HEK293 (cell line): ENCODE measurements at regions not wholly inside any gene's neighbourhood (a gene's known extent, or its start where the extent isn't known, plus 50 kb on each side); places are given as distances from the start of the nearest gene placed in this dataset.
A peak's percentile ranks its signal among the peaks of the same experiment; 100 is the strongest.

ENCODE experiments used
- CTCF ChIA-PET: fragments of 350-600 bp; formaldehyde crosslinking; extraction: SDS; loops from one replicate; lab custom pipeline; 2021; ENCODE audit warnings: antibody characterized with exemption; lab: Yijun Ruan, JAX
- POLR2A ChIA-PET: fragments of 300-600 bp; formaldehyde crosslinking; extraction: SDS; loops from one replicate; lab custom pipeline; 2020; ENCODE audit warnings: antibody characterized with exemption, inconsistent platforms; lab: Yijun Ruan, JAX
- H3K27ac ChIP-seq: fragments of 200-500 bp; sonication (Bioruptor generic); 2 replicates; pipeline ENCODE4 v1.5.1; 2014; ENCODE audit warnings: low read depth, low read length, control low read depth, inconsistent platforms; ENCODE audit errors: extremely low read depth
- H3K36me3 ChIP-seq, 2 experiments: fragments of 200-500 bp in 1 of 2; sonication (Bioruptor generic) in 1 of 2; 1 replicate in 1 of 2; 2 replicates in 1 of 2; pipeline ENCODE4 v1.5.1; 2014 to 2017; ENCODE audit warnings: inconsistent platforms in 2 of 2, low read length in 2 of 2; ENCODE audit not compliant: control insufficient read depth in 2 of 2, insufficient read depth in 1 of 2
- H3K4me1 ChIP-seq: fragments of 200-500 bp; sonication (Bioruptor generic); 2 replicates; pipeline ENCODE4 v1.5.1; 2014; ENCODE audit warnings: mild to moderate bottlenecking, low read length, inconsistent platforms; ENCODE audit not compliant: control insufficient read depth, insufficient read depth
- H3K4me3 ChIP-seq: 2 replicates; pipeline ENCODE4 v1.5.1; 2011; ENCODE audit warnings: low read depth, mild to moderate bottlenecking, control low read depth, low read length, moderate library complexity
- H3K9me3 ChIP-seq: fragments of 200-500 bp; sonication (Bioruptor generic); 2 replicates; pipeline ENCODE4 v1.5.1; 2014; ENCODE audit warnings: low read depth, low read length, inconsistent platforms; ENCODE audit not compliant: control insufficient read depth, insufficient read depth
- BCL6B ChIP-seq: fragments of 450-650 bp; formaldehyde crosslinking; IDR thresholded peaks from 2 replicates; pipeline ENCODE4 v1.5.1; 2017; ENCODE audit warnings: missing biosample characterization, missing genetic modification characterization
- ELK4 ChIP-seq: IDR thresholded peaks from 2 replicates; pipeline ENCODE4 v1.6.1; 2011; ENCODE audit warnings: mild to moderate bottlenecking, low read depth, low read length, borderline replicate concordance
- GLI4 ChIP-seq: fragments of 450-650 bp; formaldehyde crosslinking; IDR thresholded peaks from 2 replicates; pipeline ENCODE4 v1.5.1; 2016; ENCODE audit warnings: missing biosample characterization, missing genetic modification characterization
- PBX3 ChIP-seq: sonication (generic); formaldehyde crosslinking; IDR thresholded peaks from 2 replicates; pipeline ENCODE4 v1.8.1; 2022; ENCODE audit warnings: mild to moderate bottlenecking, moderate library complexity, missing genetic modification reagents
- PRDM4 ChIP-seq: fragments of 450-650 bp; formaldehyde crosslinking; IDR thresholded peaks from 2 replicates; pipeline ENCODE4 v1.5.1; 2017; ENCODE audit warnings: missing biosample characterization, missing genetic modification characterization
- PRDM6 ChIP-seq: fragments of 450-650 bp; formaldehyde crosslinking; IDR thresholded peaks from 2 replicates; pipeline ENCODE4 v1.5.1; 2017; ENCODE audit warnings: missing biosample characterization, missing genetic modification characterization
- SETDB1 ChIP-seq: IDR thresholded peaks from one replicate; pipeline ENCODE4 v1.6.1; 2017; ENCODE audit warnings: mild to moderate bottlenecking, low read length, moderate library complexity, mixed read lengths; ENCODE audit not compliant: insufficient read length
- TRIM28 ChIP-seq: IDR thresholded peaks from 2 replicates; pipeline ENCODE4 v1.6.1; 2011; ENCODE audit warnings: low read length, control low read depth, borderline replicate concordance
- ZBTB26 ChIP-seq: fragments of 450-650 bp; formaldehyde crosslinking; optimal IDR thresholded peaks from 2 replicates; pipeline ENCODE3; 2016; ENCODE audit warnings: missing biosample characterization, mild to moderate bottlenecking, missing genetic modification characterization
- ZEB2 ChIP-seq: fragments of 450-650 bp; formaldehyde crosslinking; IDR thresholded peaks from 2 replicates; pipeline ENCODE4 v1.5.1; 2016; ENCODE audit warnings: missing biosample characterization, missing genetic modification characterization
- ZNF19 ChIP-seq: fragments of 450-650 bp; formaldehyde crosslinking; IDR thresholded peaks from 2 replicates; pipeline ENCODE4; 2016; ENCODE audit warnings: missing biosample characterization, missing genetic modification characterization, low read depth
- ZNF202 ChIP-seq: fragments of 450-650 bp; formaldehyde crosslinking; IDR thresholded peaks from 2 replicates; pipeline ENCODE4 v1.5.1; 2016; ENCODE audit warnings: missing biosample characterization, missing genetic modification characterization, borderline replicate concordance
- ZNF24 ChIP-seq: fragments of 450-650 bp; formaldehyde crosslinking; IDR thresholded peaks from 2 replicates; pipeline ENCODE4 v1.5.1; 2016; ENCODE audit warnings: missing biosample characterization, missing genetic modification characterization
- ZNF26 ChIP-seq: fragments of 450-650 bp; formaldehyde crosslinking; IDR thresholded peaks from 2 replicates; pipeline ENCODE4 v1.5.1; 2016; ENCODE audit warnings: missing biosample characterization, missing genetic modification characterization
- ZNF341 ChIP-seq: fragments of 450-650 bp; formaldehyde crosslinking; IDR thresholded peaks from 2 replicates; pipeline ENCODE4; 2016; ENCODE audit warnings: low read depth, missing biosample characterization, missing genetic modification characterization
- ZNF394 ChIP-seq: fragments of 450-650 bp; formaldehyde crosslinking; IDR thresholded peaks from 2 replicates; pipeline ENCODE4 v1.5.1; 2016; ENCODE audit warnings: missing biosample characterization, missing genetic modification characterization, mild to moderate bottlenecking, moderate library complexity, borderline replicate concordance
- ZNF48 ChIP-seq: fragments of 450-650 bp; formaldehyde crosslinking; IDR thresholded peaks from 2 replicates; pipeline ENCODE4 v1.5.1; 2016; ENCODE audit warnings: missing biosample characterization, missing genetic modification characterization
- ZNF501 ChIP-seq: fragments of 450-650 bp; formaldehyde crosslinking; IDR thresholded peaks from 2 replicates; pipeline ENCODE4 v1.5.1; 2016; ENCODE audit warnings: missing biosample characterization, missing genetic modification characterization
- ZNF510 ChIP-seq: fragments of 450-650 bp; formaldehyde crosslinking; IDR thresholded peaks from 2 replicates; pipeline ENCODE4 v1.5.1; 2018; ENCODE audit warnings: mild to moderate bottlenecking, missing genetic modification characterization, missing biosample characterization; ENCODE audit not compliant: insufficient replicate concordance
- ZNF610 ChIP-seq: fragments of 450-650 bp; formaldehyde crosslinking; IDR thresholded peaks from 2 replicates; pipeline ENCODE4 v1.5.1; 2016; ENCODE audit warnings: missing biosample characterization, missing genetic modification characterization, borderline replicate concordance
- ZNF837 ChIP-seq: fragments of 450-650 bp; formaldehyde crosslinking; IDR thresholded peaks from 2 replicates; pipeline ENCODE4 v1.5.1; 2016; ENCODE audit warnings: missing biosample characterization, missing genetic modification characterization
- ZSCAN5A ChIP-seq: fragments of 450-650 bp; formaldehyde crosslinking; IDR thresholded peaks from 2 replicates; pipeline ENCODE4 v1.5.1; 2016; ENCODE audit warnings: missing biosample characterization, missing genetic modification characterization

GRCh38 chr18:25590456-25590855 lies 238.5 kb upstream of the ZNF521 start:
- Histone ChIP-seq H3K4me3 (no peak overlapping the region), H3K4me1 (no peaks in the 10 kb centered on the region), H3K27ac (no peak overlapping the region), H3K36me3 (no peaks in the 10 kb centered on the region), H3K9me3 (no peaks in the 10 kb centered on the region)
- POLR2A ChIA-PET: no interaction called here
- TF ChIP-seq ZNF48: no peak
- CTCF ChIA-PET: no interaction called here

GRCh38 chr18:25587545-25587944 lies 235.6 kb upstream of the ZNF521 start:
- Histone ChIP-seq H3K4me3 (no peak overlapping the region), H3K4me1 (no peaks in the 10 kb centered on the region), H3K27ac (no peak overlapping the region), H3K36me3 (no peaks in the 10 kb centered on the region), H3K9me3 (no peaks in the 10 kb centered on the region)
- TF ChIP-seq PRDM6 (tag by site-specific recombination): no peak
- no peak for TF ChIP-seq ZEB2 (tag by site-specific recombination)
- peak; percentile 45; the same call in 1 of the 2 replicates for TF ChIP-seq TRIM28
- TF ChIP-seq ZNF19 (tag by site-specific recombination): no peak
- TF ChIP-seq ZNF26 (tag by site-specific recombination): no peak
- TF ChIP-seq ZNF510 (tag by site-specific recombination): peak; percentile 23
- no peak for TF ChIP-seq BCL6B (tag by site-specific recombination)
- TF ChIP-seq ZBTB26: no peak
- no peak for TF ChIP-seq ZNF24 (tag by site-specific recombination)
- no peak for TF ChIP-seq PBX3 (CRISPR knock-in tag)
- no peak for TF ChIP-seq GLI4
- TF ChIP-seq ZNF341 (tag by site-specific recombination): no peak
- no peak for TF ChIP-seq ZNF394 (tag by site-specific recombination)
- no peak for TF ChIP-seq PRDM4 (tag by site-specific recombination)
- TF ChIP-seq ZNF610 (tag by site-specific recombination): no peak
- TF ChIP-seq ZSCAN5A (tag by site-specific recombination): no peak
- TF ChIP-seq ZNF837 (tag by site-specific recombination): no peak
- peak; percentile 87 for TF ChIP-seq SETDB1
- TF ChIP-seq ZNF501 (tag by site-specific recombination): no peak
- TF ChIP-seq ELK4: no peak
- no peak for TF ChIP-seq ZNF202
- CTCF ChIA-PET: interaction anchor here (0.7 to 1.1 kb wide), 2 partner anchors 9 to 237 kb away, joined by 3 to 4 read pairs; no protein-coding TSS in a partner anchor
- POLR2A ChIA-PET: no interaction called here
